ENCODE measurements at regions not wholly inside any gene's neighbourhood (a gene's known extent, or its start where the extent isn't known, plus 50 kb on each side); places are given as distances from the start of the nearest gene placed in this dataset.
A peak's percentile ranks its signal among the peaks of the same experiment; 100 is the strongest.

GRCh38 chr12:91382081-91382543, 199.5 kb upstream of the DCN start:
- peak overlapping the region; percentile 21 to 35 for H3K4me3 ChIP-seq (ENCODE audit: low read depth in 2 of 2, low read length in 2 of 2)
- intact Hi-C loops (cut with micrococcal nuclease; ENCODE audit: unreplicated experiment) = loop anchor here (1.0 to 10.0 kb wide), 4 partner anchors 183 to 1270 kb away; no protein-coding TSS in a partner anchor

GRCh38 chr12:91381309-91381804, 198.7 kb upstream of the DCN start:
- in situ Hi-C loops (cut with HindIII; ENCODE audit: low pct_unique_long_range_greater_than_20kb, low sequenced_read_pairs) = no loop called here
- peak overlapping the region; percentile 21 to 35 for H3K4me3 ChIP-seq (ENCODE audit: low read depth in 2 of 2, low read length in 2 of 2)
- intact Hi-C loops (cut with micrococcal nuclease; ENCODE audit: unreplicated experiment) = loop anchor here (5.0 to 10.0 kb wide), 2 partner anchors 183 to 1271 kb away; no protein-coding TSS in a partner anchor
- DNase-seq (ENCODE audit: low read depth, low spot score) (no peak), ATAC-seq (no peak)
- BruUV-seq (replicated peaks) = no TSS peak
- ChIA-PET CTCF (interaction anchor here (0.5 to 1.8 kb wide), 3 partner anchors 763 to 1227 kb away, joined by 3 to 9 read pairs (median 5); partner anchors contain the start of gene BTG1), POLR2A (no interaction called here)
- H3K36me3 ChIP-seq (ENCODE audit: control insufficient read depth, insufficient read depth, low read length) = no peaks in the 10 kb centered on the region
- peaks cover 3% of the 10 kb centered on the region; the same call in 1 of the 2 replicates for H3K4me1 ChIP-seq (ENCODE audit: control insufficient read depth, insufficient read depth, low read length)
- H3K27me3 ChIP-seq (ENCODE audit: control insufficient read depth, insufficient read depth, low read length) = 0 out of 2 replicates have a peak, but pooled peaks cover 6% of the 10 kb centered on the region
- no peak for TF ChIP-seq CTCF (IDR thresholded peaks at IDR 0.05)
- no peak overlapping the region for H3K27ac ChIP-seq (ENCODE audit: low read length)
- no peaks in the 10 kb centered on the region for H3K9me3 ChIP-seq (ENCODE audit: control insufficient read depth, insufficient read depth, low read depth, low read length)

More at GRCh38 chr12:91382081-91382543, 199.5 kb upstream of the DCN start:
- no peaks in the 10 kb centered on the region for H3K36me3 ChIP-seq (ENCODE audit: control insufficient read depth, insufficient read depth, low read length)
- 0 out of 2 replicates have a peak, but pooled peaks cover 6% of the 10 kb centered on the region for H3K27me3 ChIP-seq (ENCODE audit: control insufficient read depth, insufficient read depth, low read length)
- ChIA-PET POLR2A (no interaction called here), CTCF (interaction anchor here (0.5 to 1.8 kb wide), 5 partner anchors 20 to 1267 kb away, joined by 3 to 9 read pairs (median 5); partner anchors contain the start of gene BTG1)
- ATAC-seq (peak; percentile 82), DNase-seq (ENCODE audit: low read depth, low spot score) (peak; percentile 53)
- no TSS peak for BruUV-seq (replicated peaks)
- no peak overlapping the region for H3K27ac ChIP-seq (ENCODE audit: low read length)
- no peaks in the 10 kb centered on the region for H3K9me3 ChIP-seq (ENCODE audit: control insufficient read depth, insufficient read depth, low read depth, low read length)
- no peak for TF ChIP-seq POLR2AphosphoS5 (IDR thresholded peaks at IDR 0.05; ENCODE audit: low read depth, low read length)
- peak; percentile 88 for TF ChIP-seq CTCF (IDR thresholded peaks at IDR 0.05)
- peaks cover 3% of the 10 kb centered on the region; the same call in 1 of the 2 replicates for H3K4me1 ChIP-seq (ENCODE audit: control insufficient read depth, insufficient read depth, low read length)
- in situ Hi-C loops (cut with HindIII; ENCODE audit: low pct_unique_long_range_greater_than_20kb, low sequenced_read_pairs) = no loop called here

- BruUV-seq (replicated peaks) = no TSS peak
- no peaks in the 10 kb centered on the region for H3K9me3 ChIP-seq (ENCODE audit: control insufficient read depth, insufficient read depth, low read depth, low read length)
- TF ChIP-seq TCF7L2 (IDR thresholded peaks at IDR 0.05; ENCODE audit: low read depth, low read length) (no peak), REST (IDR thresholded peaks at IDR 0.05; ENCODE audit: insufficient read depth in 1 of 2, low read depth in 2 of 2, low read length in 1 of 2) (no peak), CTCF (IDR thresholded peaks at IDR 0.05) (no peak), POLR2AphosphoS5 (IDR thresholded peaks at IDR 0.05; ENCODE audit: low read depth, low read length) (no peak), SIN3A (IDR thresholded peaks at IDR 0.05; ENCODE audit: borderline replicate concordance, insufficient read depth, low read depth, low read length) (no peak)
- no peak for DNase-seq (ENCODE audit: low read depth, low spot score)
- in situ Hi-C loops (cut with HindIII; ENCODE audit: low pct_unique_long_range_greater_than_20kb, low sequenced_read_pairs) = no loop called here
- ChIA-PET CTCF (no interaction called here), POLR2A (no interaction called here)
- no peak overlapping the region for H3K27ac ChIP-seq (ENCODE audit: low read length)
- no peaks in the 10 kb centered on the region for H3K36me3 ChIP-seq (ENCODE audit: control insufficient read depth, insufficient read depth, low read length)
- 0 out of 2 replicates have a peak, but pooled peaks cover 6% of the 10 kb centered on the region for H3K27me3 ChIP-seq (ENCODE audit: control insufficient read depth, insufficient read depth, low read length)
- H3K4me1 ChIP-seq (ENCODE audit: control insufficient read depth, insufficient read depth, low read length) = peaks cover 3% of the 10 kb centered on the region; the same call in 1 of the 2 replicates
- H3K4me3 ChIP-seq (ENCODE audit: low read depth in 2 of 2, low read length in 2 of 2) = no peak overlapping the region
- no peak for ATAC-seq
- intact Hi-C loops (cut with micrococcal nuclease; ENCODE audit: unreplicated experiment) = loop anchor here (5.0 to 10.0 kb wide), 2 partner anchors 184 to 1272 kb away; no protein-coding TSS in a partner anchor
Measured at GRCh38 chr12:91380631-91381030, 198.0 kb upstream of the DCN start.
